ENCODE measurements at regions not wholly inside any gene's neighbourhood (a gene's known extent, or its start where the extent isn't known, plus 50 kb on each side); places are given as distances from the start of the nearest gene placed in this dataset.

DNA sequence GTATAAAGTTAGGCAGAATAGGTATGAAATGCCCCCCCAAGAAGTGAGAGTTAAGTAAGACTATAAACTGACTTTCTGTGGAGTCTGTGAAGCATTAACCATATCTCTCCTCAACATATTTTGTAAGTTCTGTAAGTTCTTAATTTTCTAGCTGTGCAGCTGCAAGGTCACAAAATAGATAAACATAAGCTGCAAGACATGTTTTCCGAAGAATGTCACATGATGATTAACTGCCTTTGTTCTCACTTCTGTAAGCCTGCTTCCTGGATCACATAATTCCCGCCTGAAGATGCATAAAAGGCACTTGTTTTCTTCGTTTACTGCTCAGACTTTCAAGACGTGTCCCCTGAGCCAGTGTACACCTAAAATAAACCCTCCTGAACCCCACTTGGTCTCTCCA, 292.9 kb upstream of the AMELY start:
- DNase-seq (ENCODE audit: low read depth): no peak

DNA sequence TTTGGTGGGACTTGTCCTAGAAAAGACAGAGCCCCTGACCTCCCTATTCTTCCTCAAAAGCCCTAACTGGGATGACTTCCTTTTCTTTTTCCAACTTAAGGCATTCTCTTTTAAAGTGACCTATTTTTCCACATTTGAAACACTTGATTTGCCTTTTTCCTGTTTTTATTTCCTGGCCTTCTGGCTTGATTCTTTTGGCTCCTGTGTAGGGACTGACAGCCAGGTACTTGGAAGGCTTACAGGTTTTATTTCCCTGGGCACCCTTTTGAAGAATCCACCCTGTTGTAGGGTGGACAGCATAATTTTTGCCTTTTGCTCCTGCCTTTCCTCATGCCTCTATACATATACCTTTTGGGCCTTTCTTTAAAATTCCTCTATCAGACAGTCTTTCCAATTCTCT, 271.0 kb upstream of the AMELY start:
- no peak for DNase-seq (ENCODE audit: low read depth)

DNA sequence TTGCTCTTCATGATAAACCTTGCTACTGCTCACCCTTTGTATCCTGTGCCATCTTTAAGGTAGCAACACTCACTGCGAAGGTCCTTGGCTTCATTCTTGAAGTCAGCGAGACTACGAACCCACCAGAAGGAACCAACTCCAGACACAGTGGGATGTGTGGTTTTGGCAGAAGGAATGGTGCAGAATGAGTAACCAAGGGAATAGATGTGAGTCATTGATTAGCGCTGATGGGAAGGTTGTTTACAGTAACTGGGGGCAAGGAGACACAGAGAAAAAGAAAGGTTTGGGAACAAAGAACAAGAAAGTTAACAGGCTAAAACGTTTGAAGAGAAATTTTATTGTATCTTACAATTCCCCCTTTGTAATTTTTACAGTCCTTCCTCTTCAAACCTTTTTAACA, 266.1 kb upstream of the AMELY start:
- no peak for DNase-seq (ENCODE audit: low read depth)

DNA sequence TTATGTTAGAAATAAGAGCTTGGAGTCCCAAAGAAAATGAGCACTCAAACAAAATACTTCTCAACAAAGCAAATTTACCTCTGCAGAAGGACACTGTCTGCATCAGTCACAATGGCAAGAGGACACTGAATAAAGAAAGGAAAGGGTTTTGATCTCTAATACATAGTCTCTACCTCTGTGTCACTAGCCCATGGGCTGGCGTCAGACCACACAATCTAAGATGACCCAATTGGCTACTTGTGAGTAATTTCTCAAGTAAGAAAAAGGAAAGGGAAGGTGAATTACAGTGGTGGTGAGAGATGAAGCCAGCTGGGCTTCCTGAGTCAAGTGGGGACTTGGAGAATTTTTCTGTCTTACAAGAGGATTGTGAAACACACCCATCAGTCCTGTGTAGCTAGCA, 257.9 kb upstream of the AMELY start:
- DNase-seq (ENCODE audit: low read depth): no peak

DNA sequence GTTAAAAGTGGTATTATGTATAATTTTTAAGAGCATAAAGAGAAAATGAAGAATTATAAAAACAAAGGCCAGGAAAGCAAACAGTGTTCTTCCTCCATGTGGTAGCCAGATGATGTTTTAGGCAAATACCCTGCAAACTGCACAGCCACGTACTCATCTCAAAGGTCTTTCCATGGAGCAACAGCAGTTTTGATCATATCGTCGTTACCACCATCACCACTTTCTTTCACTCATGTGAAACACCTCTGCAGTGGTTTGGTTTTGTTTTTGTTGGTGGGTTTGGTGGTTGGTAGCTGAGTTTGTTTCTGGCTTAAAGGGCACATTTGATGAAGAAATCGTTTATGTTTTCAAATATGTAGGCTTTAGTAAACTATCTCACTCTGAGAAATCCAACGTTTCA, 229.9 kb upstream of the AMELY start:
- DNase-seq (ENCODE audit: low read depth): no peak

Data from HS-27A (cell line).